ENCODE measurements at regions not wholly inside any gene's neighbourhood (a gene's known extent, or its start where the extent isn't known, plus 50 kb on each side); places are given as distances from the start of the nearest gene placed in this dataset.

- DNase-seq (no peak), ATAC-seq (no peak)
- no peaks in the 10 kb centered on the region for H3K27me3 ChIP-seq
- H3K9me3 ChIP-seq: no peaks in the 10 kb centered on the region
- no peaks in the 10 kb centered on the region for H3K4me1 ChIP-seq
- no peak overlapping the region for H3K27ac ChIP-seq
- no peak overlapping the region for H3K4me3 ChIP-seq
- TF ChIP-seq CTCF (IDR thresholded peaks at IDR 0.05): no peak
- intact Hi-C loops (cut with DNase I): no loop called here
- no peaks in the 10 kb centered on the region for H3K36me3 ChIP-seq
Measured at GRCh38 chr11:106601684-106602297, 416.5 kb downstream of the GUCY1A2 start.

GRCh38 chr11:106608677-106609076, 409.6 kb downstream of the GUCY1A2 start:
- DNase-seq (no peak), ATAC-seq (no peak)
- Histone ChIP-seq H3K36me3 (no peaks in the 10 kb centered on the region), H3K4me1 (no peaks in the 10 kb centered on the region), H3K27me3 (no peaks in the 10 kb centered on the region), H3K27ac (no peak overlapping the region), H3K4me3 (no peak overlapping the region), H3K9me3 (peaks cover 0 to 3% of the 10 kb centered on the region in 2 donors)
- intact Hi-C loops (cut with DNase I): no loop called here
- TF ChIP-seq CTCF (IDR thresholded peaks at IDR 0.05): no peak

GRCh38 chr11:106614262-106614661, 404.0 kb downstream of the GUCY1A2 start:
- no peaks in the 10 kb centered on the region for H3K4me1 ChIP-seq
- intact Hi-C loops (cut with DNase I): no loop called here
- H3K36me3 ChIP-seq: no peaks in the 10 kb centered on the region
- DNase-seq: no peak
- no peak overlapping the region for H3K4me3 ChIP-seq
- ATAC-seq: no peak
- no peaks in the 10 kb centered on the region for H3K27me3 ChIP-seq
- no peak overlapping the region for H3K27ac ChIP-seq
- no peaks in the 10 kb centered on the region for H3K9me3 ChIP-seq
- no peak for TF ChIP-seq CTCF (IDR thresholded peaks at IDR 0.05)

- Histone ChIP-seq H3K9me3 (no peaks in the 10 kb centered on the region), H3K4me1 (no peaks in the 10 kb centered on the region), H3K27ac (no peak overlapping the region), H3K27me3 (no peaks in the 10 kb centered on the region), H3K36me3 (no peaks in the 10 kb centered on the region), H3K4me3 (no peak overlapping the region)
- ATAC-seq (no peak), DNase-seq (no peak)
- intact Hi-C loops (cut with DNase I): no loop called here
- no peak for TF ChIP-seq CTCF (IDR thresholded peaks at IDR 0.05)
Measured at GRCh38 chr11:106619320-106619990, 398.8 kb downstream of the GUCY1A2 start.

GRCh38 chr11:106621484-106621883, 396.8 kb downstream of the GUCY1A2 start:
- Histone ChIP-seq H3K9me3 (no peaks in the 10 kb centered on the region), H3K36me3 (no peaks in the 10 kb centered on the region), H3K27me3 (no peaks in the 10 kb centered on the region), H3K27ac (no peak overlapping the region), H3K4me3 (no peak overlapping the region), H3K4me1 (no peaks in the 10 kb centered on the region)
- ATAC-seq (no peak), DNase-seq (no peak)
- intact Hi-C loops (cut with DNase I): no loop called here
- TF ChIP-seq CTCF (IDR thresholded peaks at IDR 0.05): no peak

All from left lung (tissue), 4 donors.